Heart left ventricle (tissue), 13 donors: ENCODE measurements at regions not wholly inside any gene's neighbourhood (a gene's known extent, or its start where the extent isn't known, plus 50 kb on each side); places are given as distances from the start of the nearest gene placed in this dataset.

ENCODE experiments used
- CTCF ChIP-seq, 12 donors: fragments of 200-600 bp; sonication (generic) in 4 of 12; IDR thresholded peaks; one replicate each; pipeline versions ENCODE4 v1.5.0 to v1.8.0; 2018 to 2022; ENCODE audit warnings: antibody characterized with exemption in 12 of 12, mild to moderate bottlenecking in 5 of 12
- POLR2A ChIP-seq, 2 donors: fragments of 450-650 bp; IDR thresholded peaks; one replicate each; pipeline ENCODE4 v1.6.1; 2017; ENCODE audit warnings: antibody characterized with exemption in 2 of 2, mild to moderate bottlenecking in 2 of 2, moderate library complexity in 2 of 2
- donor health status: ischemic (EF 13 %, LVEDD 7.1; RV severe dilation, severe dysfunction).
- donor health status: DM: no; HTN: yes; CAD: no.
- donor health status: DM: no; HTN: no; CAD: no.
- donor health status: ischemic (EF 25% LVEDD 6.9; RV normal size, moderate dysfunction).
- donor health status: ischemic (EF 25% LVEDD 5.7; RV mildly dilated, moderate dysfunction).
- donor health status: ischemic (EF 35%, LVEDD 5.7; RV mildly dilated, moderate dysfunction).
- donor health status: nonischemic (EF 11% LVEDD 7.7; RV severe dilation, severe dysfunction).
- donor health status: DM: yes; HTN: yes; CAD: no.
- donor health status: PGD.
- donor health status: ischemic (EF 29% LVEDD 5.4; RV normal size, mild dysfunction).
- donor health status: nonischemic (EF 23%, LVEDD 6.1; RV moderate dilation, normal function).

DNA sequence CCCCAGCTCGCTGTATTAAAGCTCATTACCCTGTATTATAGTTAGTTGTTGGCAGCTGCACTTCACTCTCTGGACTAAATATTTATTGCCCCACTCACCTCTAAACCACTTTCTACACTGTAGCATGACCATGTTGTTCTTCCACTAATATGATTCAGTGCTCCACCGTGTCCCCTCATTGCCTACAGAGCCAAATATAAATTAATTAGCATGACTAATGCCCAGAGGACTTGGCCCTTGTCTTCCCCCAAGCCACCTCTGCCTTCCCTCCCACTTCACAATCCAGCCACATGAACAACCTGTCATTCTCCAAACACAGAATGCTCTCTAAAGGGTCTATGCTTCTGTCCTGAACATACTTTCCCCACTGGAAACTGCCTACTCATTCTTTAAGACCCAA is 276.5 kb downstream of the PLPP3 start:
- TF ChIP-seq CTCF (IDR thresholded peaks at IDR 0.05) (no peak), POLR2A (IDR thresholded peaks at IDR 0.05) (no peak)
